Esophagus muscularis mucosa (tissue), 3 donors: ENCODE measurements at regions not wholly inside any gene's neighbourhood (a gene's known extent, or its start where the extent isn't known, plus 50 kb on each side); places are given as distances from the start of the nearest gene placed in this dataset.

Source experiments
- CTCF ChIP-seq, 3 experiments: fragments of 200-600 bp in 2 of 3; fragments of 450-650 bp in 1 of 3; sonication (generic) in 2 of 3; IDR thresholded peaks; one replicate each; pipeline ENCODE4 v1.5.1; 2017 to 2019; ENCODE audit warnings: antibody characterized with exemption in 3 of 3, mild to moderate bottlenecking in 2 of 3, moderate library complexity in 1 of 3
- POLR2A ChIP-seq: fragments of 450-650 bp; IDR thresholded peaks from one replicate; pipeline ENCODE4 v1.6.1; 2017; ENCODE audit warnings: antibody characterized with exemption, moderate library complexity, mild to moderate bottlenecking, low read depth

DNA sequence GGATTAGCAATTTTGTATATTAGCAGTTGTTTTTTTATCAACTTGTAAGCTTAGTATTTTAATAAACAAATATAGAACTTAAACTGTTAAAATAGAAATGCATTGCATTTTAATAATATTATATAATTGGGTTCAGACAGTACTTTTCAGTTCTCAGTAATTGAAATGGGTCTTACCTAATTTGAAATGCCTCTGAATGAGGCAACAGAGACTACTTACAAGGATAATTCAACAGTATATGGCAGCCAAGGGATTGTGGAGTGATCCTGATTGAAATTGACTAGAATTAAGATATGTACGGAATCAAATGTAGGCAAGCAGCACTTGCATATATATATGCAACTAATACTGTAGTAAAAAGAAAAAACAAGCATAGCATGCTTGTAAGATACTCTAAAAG, 1503.9 kb upstream of the MIR17HG start:
- TF ChIP-seq POLR2A (no peak), CTCF (IDR thresholded peaks at IDR 0.05) (no peak)
